ENCODE measurements at regions not wholly inside any gene's neighbourhood (a gene's known extent, or its start where the extent isn't known, plus 50 kb on each side); places are given as distances from the start of the nearest gene placed in this dataset.

- H3K36me3 ChIP-seq (ENCODE audit: insufficient read depth, insufficient read length, low read length): no peaks in the 10 kb centered on the region
- H3K9me3 ChIP-seq (ENCODE audit: insufficient read depth, low read length): no peaks in the 10 kb centered on the region
- no peaks in the 10 kb centered on the region for H3K4me1 ChIP-seq (ENCODE audit: insufficient read depth, insufficient read length)
- TF ChIP-seq SUZ12 (IDR thresholded peaks at IDR 0.05; ENCODE audit: extremely low read depth, insufficient read depth, insufficient read length) (no peak), ZNF274 (IDR thresholded peaks at IDR 0.05; ENCODE audit: low read depth, low read length) (no peak), YY1 (IDR thresholded peaks at IDR 0.05; ENCODE audit: insufficient read depth, insufficient read length) (no peak)
- no peak overlapping the region for H3K9ac ChIP-seq (ENCODE audit: insufficient read length, low read depth)
- no peaks in the 10 kb centered on the region for H3K27me3 ChIP-seq (ENCODE audit: insufficient read depth, insufficient read length)
- H3K4me3 ChIP-seq (ENCODE audit: insufficient read length, low read depth): no peak overlapping the region
- no peak for DNase-seq (ENCODE audit: low read depth, low spot score)
These were observed 139.3 kb upstream of the COL21A1 start for GRCh38 chr6:56386717-56387116.

GRCh38 chr6:56385981-56386593 is 138.7 kb upstream of the COL21A1 start:
- H3K9me3 ChIP-seq (ENCODE audit: insufficient read depth, low read length): no peaks in the 10 kb centered on the region
- no peak for TF ChIP-seq YY1 (IDR thresholded peaks at IDR 0.05; ENCODE audit: insufficient read depth, insufficient read length)
- no peak for TF ChIP-seq SUZ12 (IDR thresholded peaks at IDR 0.05; ENCODE audit: extremely low read depth, insufficient read depth, insufficient read length)
- no peak for TF ChIP-seq ZNF274 (IDR thresholded peaks at IDR 0.05; ENCODE audit: low read depth, low read length)
- H3K27me3 ChIP-seq (ENCODE audit: insufficient read depth, insufficient read length): no peaks in the 10 kb centered on the region
- H3K36me3 ChIP-seq (ENCODE audit: insufficient read depth, insufficient read length, low read length): no peaks in the 10 kb centered on the region
- no peak overlapping the region for H3K9ac ChIP-seq (ENCODE audit: insufficient read length, low read depth)
- no peak for DNase-seq (ENCODE audit: low read depth, low spot score)
- no peaks in the 10 kb centered on the region for H3K4me1 ChIP-seq (ENCODE audit: insufficient read depth, insufficient read length)
- no peak overlapping the region for H3K4me3 ChIP-seq (ENCODE audit: insufficient read length, low read depth)

DNA sequence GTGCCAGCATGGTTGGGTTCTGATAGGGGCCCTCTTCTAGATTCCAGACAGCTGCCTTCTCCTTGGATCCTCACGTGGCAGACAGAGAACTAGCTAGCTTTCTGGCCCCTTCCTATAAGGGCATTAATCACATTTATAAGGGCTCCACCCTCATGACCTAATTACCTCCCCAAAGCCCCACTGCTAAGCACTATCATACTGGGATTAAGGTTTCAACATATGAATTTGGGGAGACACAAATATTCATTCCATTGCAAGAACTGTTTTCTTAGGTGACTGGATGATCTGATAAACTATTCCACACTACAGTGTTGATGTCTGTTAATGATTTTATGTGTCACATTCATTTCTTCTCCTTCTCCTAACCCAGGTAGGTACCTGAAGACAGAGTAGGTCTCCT is 135.8 kb upstream of the COL21A1 start:
- no peaks in the 10 kb centered on the region for H3K4me1 ChIP-seq (ENCODE audit: insufficient read depth, insufficient read length)
- no peak overlapping the region for H3K4me3 ChIP-seq (ENCODE audit: insufficient read length, low read depth)
- no peaks in the 10 kb centered on the region for H3K9me3 ChIP-seq (ENCODE audit: insufficient read depth, low read length)
- TF ChIP-seq SUZ12 (IDR thresholded peaks at IDR 0.05; ENCODE audit: extremely low read depth, insufficient read depth, insufficient read length) (no peak), ZNF274 (IDR thresholded peaks at IDR 0.05; ENCODE audit: low read depth, low read length) (no peak), YY1 (IDR thresholded peaks at IDR 0.05; ENCODE audit: insufficient read depth, insufficient read length) (no peak)
- H3K9ac ChIP-seq (ENCODE audit: insufficient read length, low read depth): no peak overlapping the region
- H3K36me3 ChIP-seq (ENCODE audit: insufficient read depth, insufficient read length, low read length): no peaks in the 10 kb centered on the region
- no peaks in the 10 kb centered on the region for H3K27me3 ChIP-seq (ENCODE audit: insufficient read depth, insufficient read length)
- no peak for DNase-seq (ENCODE audit: low read depth, low spot score)

DNA sequence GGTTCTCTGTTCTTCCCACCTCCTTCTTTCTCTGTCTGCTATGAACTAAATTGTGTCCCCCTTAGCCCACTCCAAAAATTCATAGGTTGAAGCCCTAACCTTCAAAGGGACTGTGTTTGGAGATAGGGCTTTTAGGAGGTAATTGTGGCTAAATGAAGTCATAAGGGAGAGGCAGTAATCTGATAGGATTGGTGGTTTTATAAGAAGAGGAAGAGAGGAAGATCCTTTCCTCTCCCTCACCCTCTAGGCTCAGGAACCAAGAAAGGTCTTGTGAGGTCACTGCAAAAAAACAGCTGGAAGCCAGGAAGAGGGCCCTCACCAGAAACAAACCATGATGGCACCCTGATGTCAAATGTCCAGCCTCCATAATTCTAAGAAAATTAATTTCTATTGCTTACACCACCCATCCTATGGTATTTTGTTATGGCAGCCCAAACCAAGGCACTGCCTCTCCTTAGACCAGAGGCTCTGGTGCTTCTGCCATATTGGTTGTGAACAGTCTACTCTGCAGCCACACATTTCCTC is 135.1 kb upstream of the COL21A1 start:
- no peak for DNase-seq (ENCODE audit: low read depth, low spot score)
- TF ChIP-seq SUZ12 (IDR thresholded peaks at IDR 0.05; ENCODE audit: extremely low read depth, insufficient read depth, insufficient read length) (no peak), YY1 (IDR thresholded peaks at IDR 0.05; ENCODE audit: insufficient read depth, insufficient read length) (no peak), ZNF274 (IDR thresholded peaks at IDR 0.05; ENCODE audit: low read depth, low read length) (no peak)
- Histone ChIP-seq H3K4me3 (ENCODE audit: insufficient read length, low read depth) (no peak overlapping the region), H3K4me1 (ENCODE audit: insufficient read depth, insufficient read length) (no peaks in the 10 kb centered on the region), H3K9me3 (ENCODE audit: insufficient read depth, low read length) (no peaks in the 10 kb centered on the region), H3K27me3 (ENCODE audit: insufficient read depth, insufficient read length) (no peaks in the 10 kb centered on the region), H3K9ac (ENCODE audit: insufficient read length, low read depth) (no peak overlapping the region), H3K36me3 (ENCODE audit: insufficient read depth, insufficient read length, low read length) (no peaks in the 10 kb centered on the region)

- Histone ChIP-seq H3K9me3 (ENCODE audit: insufficient read depth, low read length) (no peaks in the 10 kb centered on the region), H3K27me3 (ENCODE audit: insufficient read depth, insufficient read length) (no peaks in the 10 kb centered on the region), H3K4me1 (ENCODE audit: insufficient read depth, insufficient read length) (no peaks in the 10 kb centered on the region), H3K4me3 (ENCODE audit: insufficient read length, low read depth) (no peak overlapping the region), H3K36me3 (ENCODE audit: insufficient read depth, insufficient read length, low read length) (no peaks in the 10 kb centered on the region), H3K9ac (ENCODE audit: insufficient read length, low read depth) (no peak overlapping the region)
- DNase-seq (ENCODE audit: low read depth, low spot score): no peak
- TF ChIP-seq YY1 (IDR thresholded peaks at IDR 0.05; ENCODE audit: insufficient read depth, insufficient read length): no peak
- TF ChIP-seq ZNF274 (IDR thresholded peaks at IDR 0.05; ENCODE audit: low read depth, low read length): no peak
- TF ChIP-seq SUZ12 (IDR thresholded peaks at IDR 0.05; ENCODE audit: extremely low read depth, insufficient read depth, insufficient read length): no peak
These were observed 134.4 kb upstream of the COL21A1 start for GRCh38 chr6:56381801-56382251.

GRCh38 chr6:56380476-56380875 is 133.1 kb upstream of the COL21A1 start:
- TF ChIP-seq YY1 (IDR thresholded peaks at IDR 0.05; ENCODE audit: insufficient read depth, insufficient read length) (no peak), ZNF274 (IDR thresholded peaks at IDR 0.05; ENCODE audit: low read depth, low read length) (no peak), SUZ12 (IDR thresholded peaks at IDR 0.05; ENCODE audit: extremely low read depth, insufficient read depth, insufficient read length) (no peak)
- Histone ChIP-seq H3K36me3 (ENCODE audit: insufficient read depth, insufficient read length, low read length) (no peaks in the 10 kb centered on the region), H3K27me3 (ENCODE audit: insufficient read depth, insufficient read length) (no peaks in the 10 kb centered on the region), H3K9me3 (ENCODE audit: insufficient read depth, low read length) (no peaks in the 10 kb centered on the region), H3K4me1 (ENCODE audit: insufficient read depth, insufficient read length) (no peaks in the 10 kb centered on the region), H3K4me3 (ENCODE audit: insufficient read length, low read depth) (no peak overlapping the region), H3K9ac (ENCODE audit: insufficient read length, low read depth) (no peak overlapping the region)
- DNase-seq (ENCODE audit: low read depth, low spot score): no peak

- no peaks in the 10 kb centered on the region for H3K27me3 ChIP-seq (ENCODE audit: insufficient read depth, insufficient read length)
- TF ChIP-seq ZNF274 (IDR thresholded peaks at IDR 0.05; ENCODE audit: low read depth, low read length) (no peak), SUZ12 (IDR thresholded peaks at IDR 0.05; ENCODE audit: extremely low read depth, insufficient read depth, insufficient read length) (no peak), YY1 (IDR thresholded peaks at IDR 0.05; ENCODE audit: insufficient read depth, insufficient read length) (no peak)
- no peak for DNase-seq (ENCODE audit: low read depth, low spot score)
- H3K4me1 ChIP-seq (ENCODE audit: insufficient read depth, insufficient read length): no peaks in the 10 kb centered on the region
- no peaks in the 10 kb centered on the region for H3K36me3 ChIP-seq (ENCODE audit: insufficient read depth, insufficient read length, low read length)
- H3K9ac ChIP-seq (ENCODE audit: insufficient read length, low read depth): no peak overlapping the region
- no peak overlapping the region for H3K4me3 ChIP-seq (ENCODE audit: insufficient read length, low read depth)
- H3K9me3 ChIP-seq (ENCODE audit: insufficient read depth, low read length): no peaks in the 10 kb centered on the region
These were observed 131.7 kb upstream of the COL21A1 start for GRCh38 chr6:56378966-56379585.
